HepG2 (cell line): ENCODE measurements at regions not wholly inside any gene's neighbourhood (a gene's known extent, or its start where the extent isn't known, plus 50 kb on each side); places are given as distances from the start of the nearest gene placed in this dataset.

Source experiments
- FOXO1 ChIP-seq: sonication (generic); formaldehyde crosslinking; IDR thresholded peaks from 2 replicates; pipeline ENCODE4 v1.4.0; 2020; ENCODE audit warnings: missing genetic modification reagents
- HES4 ChIP-seq: sonication (generic); formaldehyde crosslinking; IDR thresholded peaks from 2 replicates; pipeline ENCODE4 v1.9.0; 2021; ENCODE audit warnings: mild to moderate bottlenecking, missing genetic modification reagents, borderline replicate concordance
- RBM39 ChIP-seq: fragments of 200-400 bp; formaldehyde crosslinking; IDR thresholded peaks from one replicate; pipeline ENCODE4 v1.6.1; 2018; ENCODE audit warnings: antibody characterized with exemption, mild to moderate bottlenecking, low read depth, low read length; ENCODE audit not compliant: poor library complexity, severe bottlenecking
- YEATS2 ChIP-seq: sonication (generic); formaldehyde crosslinking; IDR thresholded peaks from 2 replicates; pipeline ENCODE4 v1.4.0; 2020; ENCODE audit warnings: missing genetic modification reagents, borderline replicate concordance
- ZNF792 ChIP-seq: IDR thresholded peaks from 2 replicates; pipeline ENCODE4 v1.6.1; 2016
- TF ChIP-seq, protein P1 (sequence below): sonication (generic); formaldehyde crosslinking; IDR thresholded peaks from 2 replicates; pipeline ENCODE4 v1.8.0; 2022; ENCODE audit warnings: mild to moderate bottlenecking, missing genetic modification reagents, borderline replicate concordance
- TF ChIP-seq, protein P2 (sequence below): sonication (generic); formaldehyde crosslinking; conservative IDR thresholded peaks from 2 replicates; pipeline ENCODE4 v1.4.0; 2020; ENCODE audit warnings: mild to moderate bottlenecking, missing genetic modification reagents, moderate library complexity
- TF ChIP-seq, protein P3 (sequence below): sonication (generic); formaldehyde crosslinking; IDR thresholded peaks from 2 replicates; pipeline ENCODE4 v1.4.0; 2020; ENCODE audit warnings: missing genetic modification reagents
- TF ChIP-seq, protein P4 (sequence below): IDR thresholded peaks from 2 replicates; pipeline ENCODE4 v1.6.1; 2016; ENCODE audit warnings: missing compliant biosample characterization, missing genetic modification reagents, borderline replicate concordance

DNA sequence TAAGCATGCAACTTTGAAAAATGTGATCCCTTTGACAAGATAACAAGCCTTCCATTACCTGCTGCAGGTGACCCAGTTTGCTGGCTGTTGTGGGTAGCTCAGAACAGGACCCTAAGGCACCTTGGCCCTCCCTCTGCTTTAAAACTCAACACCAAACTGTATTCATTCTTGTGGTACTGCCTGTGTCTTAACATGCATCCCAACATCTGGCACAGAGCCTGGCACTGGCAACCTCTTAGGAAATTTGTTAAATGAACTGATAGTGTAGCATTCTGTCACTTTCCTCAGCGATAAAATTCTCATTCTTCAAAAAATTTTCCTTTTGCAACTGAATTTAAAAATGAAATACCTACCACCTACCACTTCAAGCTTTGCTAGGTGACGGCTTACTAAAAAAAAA lies 287.3 kb upstream of the ADAMTS9 start (continued):
- TF ChIP-seq, protein P1, sequence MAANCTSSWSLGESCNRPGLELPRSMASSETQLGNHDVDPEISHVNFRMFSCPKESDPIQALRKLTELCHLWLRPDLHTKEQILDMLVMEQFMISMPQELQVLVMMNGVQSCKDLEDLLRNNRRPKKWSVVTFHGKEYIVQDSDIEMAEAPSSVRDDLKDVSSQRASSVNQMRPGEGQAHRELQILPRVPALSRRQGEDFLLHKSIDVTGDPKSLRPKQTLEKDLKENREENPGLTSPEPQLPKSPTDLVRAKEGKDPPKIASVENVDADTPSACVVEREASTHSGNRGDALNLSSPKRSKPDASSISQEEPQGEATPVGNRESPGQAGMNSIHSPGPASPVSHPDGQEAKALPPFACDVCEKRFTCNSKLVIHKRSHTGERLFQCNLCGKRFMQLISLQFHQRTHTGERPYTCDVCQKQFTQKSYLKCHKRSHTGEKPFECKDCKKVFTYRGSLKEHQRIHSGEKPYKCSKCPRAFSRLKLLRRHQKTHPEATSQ: no peak
- no peak for TF ChIP-seq YEATS2 (CRISPR knock-in tag)
- TF ChIP-seq, protein P2, sequence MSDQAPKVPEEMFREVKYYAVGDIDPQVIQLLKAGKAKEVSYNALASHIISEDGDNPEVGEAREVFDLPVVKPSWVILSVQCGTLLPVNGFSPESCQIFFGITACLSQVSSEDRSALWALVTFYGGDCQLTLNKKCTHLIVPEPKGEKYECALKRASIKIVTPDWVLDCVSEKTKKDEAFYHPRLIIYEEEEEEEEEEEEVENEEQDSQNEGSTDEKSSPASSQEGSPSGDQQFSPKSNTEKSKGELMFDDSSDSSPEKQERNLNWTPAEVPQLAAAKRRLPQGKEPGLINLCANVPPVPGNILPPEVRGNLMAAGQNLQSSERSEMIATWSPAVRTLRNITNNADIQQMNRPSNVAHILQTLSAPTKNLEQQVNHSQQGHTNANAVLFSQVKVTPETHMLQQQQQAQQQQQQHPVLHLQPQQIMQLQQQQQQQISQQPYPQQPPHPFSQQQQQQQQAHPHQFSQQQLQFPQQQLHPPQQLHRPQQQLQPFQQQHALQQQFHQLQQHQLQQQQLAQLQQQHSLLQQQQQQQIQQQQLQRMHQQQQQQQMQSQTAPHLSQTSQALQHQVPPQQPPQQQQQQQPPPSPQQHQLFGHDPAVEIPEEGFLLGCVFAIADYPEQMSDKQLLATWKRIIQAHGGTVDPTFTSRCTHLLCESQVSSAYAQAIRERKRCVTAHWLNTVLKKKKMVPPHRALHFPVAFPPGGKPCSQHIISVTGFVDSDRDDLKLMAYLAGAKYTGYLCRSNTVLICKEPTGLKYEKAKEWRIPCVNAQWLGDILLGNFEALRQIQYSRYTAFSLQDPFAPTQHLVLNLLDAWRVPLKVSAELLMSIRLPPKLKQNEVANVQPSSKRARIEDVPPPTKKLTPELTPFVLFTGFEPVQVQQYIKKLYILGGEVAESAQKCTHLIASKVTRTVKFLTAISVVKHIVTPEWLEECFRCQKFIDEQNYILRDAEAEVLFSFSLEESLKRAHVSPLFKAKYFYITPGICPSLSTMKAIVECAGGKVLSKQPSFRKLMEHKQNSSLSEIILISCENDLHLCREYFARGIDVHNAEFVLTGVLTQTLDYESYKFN (CRISPR knock-in tag): no peak
- TF ChIP-seq HES4 (CRISPR knock-in tag): no peak
- no peak for TF ChIP-seq FOXO1
- TF ChIP-seq ZNF792: no peak
- no peak for TF ChIP-seq RBM39
- TF ChIP-seq, protein P3, sequence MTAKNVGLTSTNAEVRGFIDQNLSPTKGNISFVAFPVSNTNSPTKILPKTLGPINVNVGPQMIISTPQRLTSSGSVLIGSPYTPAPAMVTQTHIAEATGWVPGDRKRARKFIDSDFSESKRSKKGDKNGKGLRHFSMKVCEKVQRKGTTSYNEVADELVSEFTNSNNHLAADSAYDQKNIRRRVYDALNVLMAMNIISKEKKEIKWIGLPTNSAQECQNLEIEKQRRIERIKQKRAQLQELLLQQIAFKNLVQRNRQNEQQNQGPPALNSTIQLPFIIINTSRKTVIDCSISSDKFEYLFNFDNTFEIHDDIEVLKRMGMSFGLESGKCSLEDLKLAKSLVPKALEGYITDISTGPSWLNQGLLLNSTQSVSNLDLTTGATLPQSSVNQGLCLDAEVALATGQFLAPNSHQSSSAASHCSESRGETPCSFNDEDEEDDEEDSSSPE: no peak
- TF ChIP-seq, protein P4, sequence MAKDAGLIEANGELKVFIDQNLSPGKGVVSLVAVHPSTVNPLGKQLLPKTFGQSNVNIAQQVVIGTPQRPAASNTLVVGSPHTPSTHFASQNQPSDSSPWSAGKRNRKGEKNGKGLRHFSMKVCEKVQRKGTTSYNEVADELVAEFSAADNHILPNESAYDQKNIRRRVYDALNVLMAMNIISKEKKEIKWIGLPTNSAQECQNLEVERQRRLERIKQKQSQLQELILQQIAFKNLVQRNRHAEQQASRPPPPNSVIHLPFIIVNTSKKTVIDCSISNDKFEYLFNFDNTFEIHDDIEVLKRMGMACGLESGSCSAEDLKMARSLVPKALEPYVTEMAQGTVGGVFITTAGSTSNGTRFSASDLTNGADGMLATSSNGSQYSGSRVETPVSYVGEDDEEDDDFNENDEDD: no peak
